ENCODE measurements at regions not wholly inside any gene's neighbourhood (a gene's known extent, or its start where the extent isn't known, plus 50 kb on each side); places are given as distances from the start of the nearest gene placed in this dataset.

GRCh38 chr2:220337611-220338440 is 710.4 kb downstream of the SLC4A3 start:
- H3K4me3 Mint-ChIP-seq: no peak overlapping the region
- POLR2A ChIA-PET: no interaction called here
- H3K4me1 Mint-ChIP-seq: no peaks in the 10 kb centered on the region
- no peaks in the 10 kb centered on the region for H3K9me3 Mint-ChIP-seq
- no peak for ATAC-seq (ENCODE audit: low read depth)
- H3K27me3 Mint-ChIP-seq: no peaks in the 10 kb centered on the region
- no peaks in the 10 kb centered on the region for H3K36me3 Mint-ChIP-seq
- DNase-seq: no peak
- H3K27ac Mint-ChIP-seq: no peak overlapping the region

GRCh38 chr2:220341014-220341413 is 713.6 kb downstream of the SLC4A3 start:
- Mint-ChIP-seq H3K27me3 (no peaks in the 10 kb centered on the region), H3K4me3 (no peak overlapping the region), H3K36me3 (no peaks in the 10 kb centered on the region), H3K27ac (no peak overlapping the region), H3K4me1 (no peaks in the 10 kb centered on the region), H3K9me3 (no peaks in the 10 kb centered on the region)
- DNase-seq (no peak), ATAC-seq (ENCODE audit: low read depth) (no peak)
- POLR2A ChIA-PET: no interaction called here

GRCh38 chr2:220346919-220347318 is 719.5 kb downstream of the SLC4A3 start:
- Mint-ChIP-seq H3K4me1 (no peaks in the 10 kb centered on the region), H3K4me3 (no peak overlapping the region), H3K36me3 (no peaks in the 10 kb centered on the region), H3K27me3 (no peaks in the 10 kb centered on the region), H3K27ac (no peak overlapping the region), H3K9me3 (no peaks in the 10 kb centered on the region)
- DNase-seq (no peak), ATAC-seq (ENCODE audit: low read depth) (no peak)
- POLR2A ChIA-PET: no interaction called here

GRCh38 chr2:220347626-220348025 is 720.2 kb downstream of the SLC4A3 start:
- no peak for DNase-seq
- no peaks in the 10 kb centered on the region for H3K36me3 Mint-ChIP-seq
- no peaks in the 10 kb centered on the region for H3K27me3 Mint-ChIP-seq
- H3K27ac Mint-ChIP-seq: no peak overlapping the region
- POLR2A ChIA-PET: no interaction called here
- H3K4me1 Mint-ChIP-seq: no peaks in the 10 kb centered on the region
- no peak for ATAC-seq (ENCODE audit: low read depth)
- H3K4me3 Mint-ChIP-seq: no peak overlapping the region
- no peaks in the 10 kb centered on the region for H3K9me3 Mint-ChIP-seq

- POLR2A ChIA-PET: no interaction called here
- DNase-seq (no peak), ATAC-seq (ENCODE audit: low read depth) (no peak)
- H3K27ac Mint-ChIP-seq: no peak overlapping the region
- H3K36me3 Mint-ChIP-seq: no peaks in the 10 kb centered on the region
- no peaks in the 10 kb centered on the region for H3K9me3 Mint-ChIP-seq
- H3K4me1 Mint-ChIP-seq: no peaks in the 10 kb centered on the region
- no peak overlapping the region for H3K4me3 Mint-ChIP-seq
- no peaks in the 10 kb centered on the region for H3K27me3 Mint-ChIP-seq
Measured at GRCh38 chr2:220348206-220348605, 720.8 kb downstream of the SLC4A3 start.

- no peaks in the 10 kb centered on the region for H3K4me1 Mint-ChIP-seq
- DNase-seq (no peak), ATAC-seq (ENCODE audit: low read depth) (no peak)
- no peak overlapping the region for H3K4me3 Mint-ChIP-seq
- no peak overlapping the region for H3K27ac Mint-ChIP-seq
- POLR2A ChIA-PET: no interaction called here
- H3K9me3 Mint-ChIP-seq: no peaks in the 10 kb centered on the region
- H3K36me3 Mint-ChIP-seq: no peaks in the 10 kb centered on the region
- H3K27me3 Mint-ChIP-seq: no peaks in the 10 kb centered on the region
Measured at GRCh38 chr2:220353897-220354296, 726.5 kb downstream of the SLC4A3 start.

- H3K27ac Mint-ChIP-seq: no peak overlapping the region
- POLR2A ChIA-PET: no interaction called here
- H3K4me3 Mint-ChIP-seq: no peak overlapping the region
- ATAC-seq (ENCODE audit: low read depth): no peak
- DNase-seq: no peak
- no peaks in the 10 kb centered on the region for H3K4me1 Mint-ChIP-seq
- H3K27me3 Mint-ChIP-seq: no peaks in the 10 kb centered on the region
- H3K9me3 Mint-ChIP-seq: peaks cover 1% of the 10 kb centered on the region
- no peaks in the 10 kb centered on the region for H3K36me3 Mint-ChIP-seq
Measured at GRCh38 chr2:220356076-220356475, 728.6 kb downstream of the SLC4A3 start.

GRCh38 chr2:220365023-220365422 is 737.6 kb downstream of the SLC4A3 start:
- no peak overlapping the region for H3K27ac Mint-ChIP-seq
- POLR2A ChIA-PET: no interaction called here
- ATAC-seq (ENCODE audit: low read depth): no peak
- no peaks in the 10 kb centered on the region for H3K4me1 Mint-ChIP-seq
- no peak for DNase-seq
- no peaks in the 10 kb centered on the region for H3K27me3 Mint-ChIP-seq
- no peaks in the 10 kb centered on the region for H3K36me3 Mint-ChIP-seq
- no peak overlapping the region for H3K4me3 Mint-ChIP-seq
- peaks cover under 1% of the 10 kb centered on the region for H3K9me3 Mint-ChIP-seq

GRCh38 chr2:220366765-220367164 is 739.3 kb downstream of the SLC4A3 start:
- Mint-ChIP-seq H3K9me3 (no peaks in the 10 kb centered on the region), H3K4me3 (no peak overlapping the region), H3K27ac (no peak overlapping the region), H3K4me1 (no peaks in the 10 kb centered on the region), H3K27me3 (no peaks in the 10 kb centered on the region), H3K36me3 (no peaks in the 10 kb centered on the region)
- DNase-seq (no peak), ATAC-seq (ENCODE audit: low read depth) (no peak)
- POLR2A ChIA-PET: no interaction called here

GRCh38 chr2:220370764-220371163 is 743.3 kb downstream of the SLC4A3 start:
- ATAC-seq (ENCODE audit: low read depth) (no peak), DNase-seq (no peak)
- Mint-ChIP-seq H3K4me3 (no peak overlapping the region), H3K36me3 (no peaks in the 10 kb centered on the region), H3K4me1 (no peaks in the 10 kb centered on the region), H3K27ac (no peak overlapping the region), H3K9me3 (no peaks in the 10 kb centered on the region), H3K27me3 (no peaks in the 10 kb centered on the region)
- POLR2A ChIA-PET: no interaction called here

GRCh38 chr2:220371211-220371610 is 743.8 kb downstream of the SLC4A3 start:
- Mint-ChIP-seq H3K27ac (no peak overlapping the region), H3K4me3 (no peak overlapping the region), H3K4me1 (no peaks in the 10 kb centered on the region), H3K9me3 (peaks cover under 1% of the 10 kb centered on the region), H3K36me3 (no peaks in the 10 kb centered on the region), H3K27me3 (no peaks in the 10 kb centered on the region)
- POLR2A ChIA-PET: no interaction called here
- ATAC-seq (ENCODE audit: low read depth): no peak
- DNase-seq: no peak

GRCh38 chr2:220373878-220374277 is 746.4 kb downstream of the SLC4A3 start:
- Mint-ChIP-seq H3K9me3 (peaks cover 2% of the 10 kb centered on the region), H3K4me1 (no peaks in the 10 kb centered on the region), H3K36me3 (no peaks in the 10 kb centered on the region)

GRCh38 chr2:220374282-220374681 is 746.9 kb downstream of the SLC4A3 start:
- Mint-ChIP-seq H3K4me3 (no peak overlapping the region), H3K4me1 (no peaks in the 10 kb centered on the region)

More at GRCh38 chr2:220373878-220374277, 746.4 kb downstream of the SLC4A3 start:
- no peak for ATAC-seq (ENCODE audit: low read depth)
- H3K27me3 Mint-ChIP-seq: no peaks in the 10 kb centered on the region
- no peak for DNase-seq
- POLR2A ChIA-PET: no interaction called here
- no peak overlapping the region for H3K27ac Mint-ChIP-seq
- no peak overlapping the region for H3K4me3 Mint-ChIP-seq

GRCh38 chr2:220377482-220378155 is 750.2 kb downstream of the SLC4A3 start:
- POLR2A ChIA-PET: no interaction called here
- H3K36me3 Mint-ChIP-seq: no peaks in the 10 kb centered on the region

More at GRCh38 chr2:220374282-220374681, 746.9 kb downstream of the SLC4A3 start:
- no peak for DNase-seq
- no peak for ATAC-seq (ENCODE audit: low read depth)
- Mint-ChIP-seq H3K9me3 (peaks cover 2% of the 10 kb centered on the region), H3K27me3 (no peaks in the 10 kb centered on the region), H3K36me3 (no peaks in the 10 kb centered on the region), H3K27ac (no peak overlapping the region)
- POLR2A ChIA-PET: no interaction called here

More at GRCh38 chr2:220377482-220378155, 750.2 kb downstream of the SLC4A3 start:
- no peaks in the 10 kb centered on the region for H3K27me3 Mint-ChIP-seq
- no peaks in the 10 kb centered on the region for H3K4me1 Mint-ChIP-seq
- no peak overlapping the region for H3K27ac Mint-ChIP-seq
- no peak for DNase-seq
- ATAC-seq (ENCODE audit: low read depth): no peak
- H3K4me3 Mint-ChIP-seq: no peak overlapping the region
- peaks cover 4% of the 10 kb centered on the region for H3K9me3 Mint-ChIP-seq
